ENCODE measurements at regions not wholly inside any gene's neighbourhood (a gene's known extent, or its start where the extent isn't known, plus 50 kb on each side); places are given as distances from the start of the nearest gene placed in this dataset.
"Not testable (repeated sequence)": the region's sequence is repeated elsewhere in the genome, so short reads cannot be mapped to it uniquely, and the experiment has no call there.

- DNase-seq (ENCODE audit: low read depth, low spot score), result no peak
Measured at GRCh38 chr10:56109454-56109853, 251.6 kb downstream of the ZWINT start.

GRCh38 chr10:56104923-56105322, 256.1 kb downstream of the ZWINT start:
- no peak overlapping the region for H3K27ac ChIP-seq
- no peak for DNase-seq (ENCODE audit: low read depth, low spot score)

More at GRCh38 chr10:56109454-56109853, 251.6 kb downstream of the ZWINT start:
- no peak overlapping the region for H3K27ac ChIP-seq

- no peak for DNase-seq (ENCODE audit: low read depth, low spot score)
- H3K27ac ChIP-seq, result no peak overlapping the region
Measured at GRCh38 chr10:56104487-56104886, 256.6 kb downstream of the ZWINT start.

GRCh38 chr10:56096226-56096517, 264.9 kb downstream of the ZWINT start:
- no peak overlapping the region for H3K27ac ChIP-seq
- DNase-seq (ENCODE audit: low read depth, low spot score), result no peak

- no peak for DNase-seq (ENCODE audit: low read depth, low spot score)
- H3K27ac ChIP-seq, result no peak overlapping the region
Measured at GRCh38 chr10:56095506-56096225, 265.4 kb downstream of the ZWINT start.

GRCh38 chr10:56093645-56094044, 267.4 kb downstream of the ZWINT start:
- not testable (repeated sequence) for DNase-seq (ENCODE audit: low read depth, low spot score); H3K27ac ChIP-seq

- DNase-seq (ENCODE audit: low read depth, low spot score), result no peak
- H3K27ac ChIP-seq, result no peak overlapping the region
Measured at GRCh38 chr10:56091872-56092271, 269.2 kb downstream of the ZWINT start.

- no peak for DNase-seq (ENCODE audit: low read depth, low spot score)
Measured at GRCh38 chr10:56090914-56091540, 270.0 kb downstream of the ZWINT start.

GRCh38 chr10:56085406-56086122, 275.5 kb downstream of the ZWINT start:
- no peak for DNase-seq (ENCODE audit: low read depth, low spot score)
- H3K27ac ChIP-seq, result no peak overlapping the region

More at GRCh38 chr10:56090914-56091540, 270.0 kb downstream of the ZWINT start:
- H3K27ac ChIP-seq, result no peak overlapping the region

- H3K27ac ChIP-seq, result no peak overlapping the region
- no peak for DNase-seq (ENCODE audit: low read depth, low spot score)
Measured at GRCh38 chr10:56082169-56082568, 278.9 kb downstream of the ZWINT start.

- H3K27ac ChIP-seq, result no peak overlapping the region
Measured at GRCh38 chr10:56068473-56069263, 292.4 kb downstream of the ZWINT start.

GRCh38 chr10:56068040-56068439, 293.0 kb downstream of the ZWINT start:
- no peak for DNase-seq (ENCODE audit: low read depth, low spot score)
- H3K27ac ChIP-seq, result no peak overlapping the region

More at GRCh38 chr10:56068473-56069263, 292.4 kb downstream of the ZWINT start:
- DNase-seq (ENCODE audit: low read depth, low spot score), result no peak

- H3K27ac ChIP-seq, result no peak overlapping the region
- DNase-seq (ENCODE audit: low read depth, low spot score), result no peak
Measured at GRCh38 chr10:56063642-56064041, 297.4 kb downstream of the ZWINT start.

GRCh38 chr10:56057860-56058259, 303.2 kb downstream of the ZWINT start:
- H3K27ac ChIP-seq, result no peak overlapping the region
- no peak for DNase-seq (ENCODE audit: low read depth, low spot score)

- no peak overlapping the region for H3K27ac ChIP-seq
- no peak for DNase-seq (ENCODE audit: low read depth, low spot score)
Measured at GRCh38 chr10:56035489-56035888, 325.6 kb downstream of the ZWINT start.

- DNase-seq (ENCODE audit: low read depth, low spot score), result no peak
- H3K27ac ChIP-seq, result no peak overlapping the region
Measured at GRCh38 chr10:56028298-56029132, 332.5 kb downstream of the ZWINT start.

GRCh38 chr10:56012101-56012500, 349.0 kb downstream of the ZWINT start:
- no peak overlapping the region for H3K27ac ChIP-seq
- no peak for DNase-seq (ENCODE audit: low read depth, low spot score)

- no peak for DNase-seq (ENCODE audit: low read depth, low spot score)
- no peak overlapping the region for H3K27ac ChIP-seq
Measured at GRCh38 chr10:56003555-56003954, 357.5 kb downstream of the ZWINT start.

- no peak overlapping the region for H3K27ac ChIP-seq
- DNase-seq (ENCODE audit: low read depth, low spot score), result no peak
Measured at GRCh38 chr10:55989188-55989587, 371.9 kb downstream of the ZWINT start.

GRCh38 chr10:55979203-55979602, 381.9 kb downstream of the ZWINT start:
- no peak overlapping the region for H3K27ac ChIP-seq
- no peak for DNase-seq (ENCODE audit: low read depth, low spot score)

Measured in epithelial cell of prostate (primary cell).